CD4-positive, alpha-beta T cell (primary cell): ENCODE measurements at regions not wholly inside any gene's neighbourhood (a gene's known extent, or its start where the extent isn't known, plus 50 kb on each side); places are given as distances from the start of the nearest gene placed in this dataset.
"Not testable (repeated sequence)": the region's sequence is repeated elsewhere in the genome, so short reads cannot be mapped to it uniquely, and the experiment has no call there.

ENCODE experiments used
- ATAC-seq: fragments of 200-7000 bp; cut with Tn5 transposase; one replicate; pipeline ENCODE4 v1.10.0; 2022; ENCODE audit warnings: mild to moderate bottlenecking; ENCODE audit not compliant: poor library complexity
- CTCF ChIA-PET: fragments of 350-600 bp; sonication (Branson Sonifier 250); formaldehyde crosslinking; loops from one replicate; lab custom pipeline; 2021; ENCODE audit warnings: antibody characterized with exemption, inconsistent platforms; lab: Charles Lee
- POLR2A ChIA-PET: fragments of 350-600 bp; sonication (Branson Sonifier 250); formaldehyde crosslinking; loops from one replicate; lab custom pipeline; 2021; ENCODE audit warnings: antibody characterized with exemption, inconsistent platforms; lab: Charles Lee
- DNase-seq, 14 experiments: peaks; one replicate each; pipeline ENCODE4 v3.0.0-alpha.2; 2013 to 2020; ENCODE audit warnings: mixed read lengths in 2 of 14
- H3K27ac ChIP-seq, 2 donors: one replicate each; pipeline versions ENCODE4 v1.5.1 to v1.7.0; 2013; ENCODE audit warnings: low read length in 2 of 2, low read depth in 1 of 2, mild to moderate bottlenecking in 1 of 2
- H3K27me3 ChIP-seq, 2 experiments: 1 replicate in 1 of 2; 2 replicates in 1 of 2; pipeline versions ENCODE4 v1.6.1 to v1.7.0; 2013; ENCODE audit warnings: low read length in 2 of 2, control low read depth in 1 of 2, mild to moderate bottlenecking in 1 of 2, moderate library complexity in 1 of 2; ENCODE audit not compliant: insufficient read depth in 2 of 2, control insufficient read depth in 1 of 2
- H3K36me3 ChIP-seq: one replicate; pipeline ENCODE4 v1.6.1; 2013; ENCODE audit warnings: low read length, control low read depth; ENCODE audit not compliant: insufficient read depth
- H3K4me1 ChIP-seq: one replicate; pipeline ENCODE4 v1.6.1; 2013; ENCODE audit warnings: low read length, control low read depth; ENCODE audit not compliant: insufficient read depth
- H3K4me3 ChIP-seq: one replicate; pipeline ENCODE4 v1.5.1; 2013; ENCODE audit warnings: mild to moderate bottlenecking, low read length, moderate library complexity
- H3K9me3 ChIP-seq, 2 experiments: 1 replicate in 1 of 2; 2 replicates in 1 of 2; pipeline versions ENCODE4 v1.6.1 to v1.7.0; 2013; ENCODE audit warnings: low read length in 2 of 2, mild to moderate bottlenecking in 2 of 2, control low read depth in 1 of 2, moderate library complexity in 1 of 2; ENCODE audit not compliant: control insufficient read depth in 1 of 2, insufficient read depth in 1 of 2
- H3K27ac Mint-ChIP-seq: one replicate; pipeline ENCODE4 v1.8.0; 2020; ENCODE audit warnings: mixed read lengths
- H3K27me3 Mint-ChIP-seq: one replicate; pipeline ENCODE4 v1.8.0; 2021; ENCODE audit warnings: mixed read lengths
- H3K36me3 Mint-ChIP-seq: one replicate; pipeline ENCODE4 v1.8.0; 2021; ENCODE audit warnings: low read depth, mixed read lengths
- H3K4me1 Mint-ChIP-seq: one replicate; pipeline ENCODE4 v1.8.0; 2021; ENCODE audit warnings: low read depth, mixed read lengths
- H3K4me3 Mint-ChIP-seq: one replicate; pipeline ENCODE4 v1.8.0; 2020; ENCODE audit warnings: mild to moderate bottlenecking, mixed read lengths
- H3K9me3 Mint-ChIP-seq: one replicate; pipeline ENCODE4 v1.8.0; 2020; ENCODE audit warnings: mixed read lengths
- intact Hi-C, 2 experiments: fragments of 100-400 bp; cut with DNase I in 1 of 2; cut with micrococcal nuclease in 1 of 2; formaldehyde crosslinking; loops; one replicate each; pipeline versions ENCODE4 v1.15.1 to v1.9.0; 2023 to 2025; cut with DNase I, micrococcal nuclease
- TF ChIP-seq, protein P1 (sequence below): fragments of 200-600 bp; IDR thresholded peaks from one replicate; pipeline ENCODE4 v1.8.0; 2022; ENCODE audit warnings: antibody characterized with exemption, mild to moderate bottlenecking

DNA sequence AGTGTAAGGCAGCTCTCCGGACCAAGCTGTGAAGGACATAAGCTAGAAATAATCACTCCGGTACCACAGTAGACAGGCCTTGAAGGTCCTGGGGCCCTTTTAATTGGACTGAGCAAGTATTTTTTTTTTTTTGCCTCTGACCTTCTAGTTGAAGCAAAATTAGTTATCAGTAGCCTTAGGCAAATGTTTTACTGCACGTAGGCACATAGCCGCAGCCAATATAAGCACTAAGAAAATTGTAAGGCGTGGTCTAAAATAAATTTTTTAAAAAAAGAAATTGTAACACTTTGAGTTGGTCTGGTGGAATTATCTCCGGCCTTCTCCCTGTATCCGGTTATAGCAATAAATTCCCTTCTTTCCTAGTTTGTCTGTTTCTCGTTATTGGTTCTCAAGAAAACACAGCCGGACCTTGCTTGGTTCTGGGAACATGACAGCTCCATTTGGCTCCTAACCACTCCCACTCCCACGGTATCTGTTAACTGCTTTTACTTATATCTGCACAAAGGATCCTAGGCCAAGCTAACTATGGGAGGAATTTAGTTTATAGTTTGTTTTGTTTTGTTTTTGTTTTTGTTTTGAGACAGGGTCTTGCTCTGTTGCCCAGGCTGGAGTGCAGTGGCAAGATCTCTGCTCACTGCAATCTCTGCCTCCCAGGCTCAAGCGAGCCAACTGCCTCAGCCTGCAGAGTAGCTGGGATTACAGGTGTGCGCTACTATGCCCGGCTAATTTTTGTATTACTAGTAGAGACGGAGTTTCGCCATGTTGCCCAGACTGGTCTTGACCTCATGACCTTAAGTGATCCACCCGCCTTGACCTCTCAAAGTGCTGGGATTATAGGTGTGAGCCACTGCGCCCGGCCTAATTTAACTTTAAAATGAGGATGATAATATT lies 124.4 kb upstream of the KIF5B start:
- no peaks in the 10 kb centered on the region for H3K27me3 ChIP-seq
- H3K4me1 ChIP-seq: no peaks in the 10 kb centered on the region
- Mint-ChIP-seq H3K36me3 (no peaks in the 10 kb centered on the region), H3K4me3 (no peak overlapping the region), H3K27me3 (no peaks in the 10 kb centered on the region), H3K4me1 (no peaks in the 10 kb centered on the region), H3K9me3 (no peaks in the 10 kb centered on the region), H3K27ac (no peak overlapping the region)
- no peaks in the 10 kb centered on the region for H3K9me3 ChIP-seq
- no peak for ATAC-seq
- DNase-seq: no peak
- no peaks in the 10 kb centered on the region for H3K36me3 ChIP-seq
- TF ChIP-seq, protein P1, sequence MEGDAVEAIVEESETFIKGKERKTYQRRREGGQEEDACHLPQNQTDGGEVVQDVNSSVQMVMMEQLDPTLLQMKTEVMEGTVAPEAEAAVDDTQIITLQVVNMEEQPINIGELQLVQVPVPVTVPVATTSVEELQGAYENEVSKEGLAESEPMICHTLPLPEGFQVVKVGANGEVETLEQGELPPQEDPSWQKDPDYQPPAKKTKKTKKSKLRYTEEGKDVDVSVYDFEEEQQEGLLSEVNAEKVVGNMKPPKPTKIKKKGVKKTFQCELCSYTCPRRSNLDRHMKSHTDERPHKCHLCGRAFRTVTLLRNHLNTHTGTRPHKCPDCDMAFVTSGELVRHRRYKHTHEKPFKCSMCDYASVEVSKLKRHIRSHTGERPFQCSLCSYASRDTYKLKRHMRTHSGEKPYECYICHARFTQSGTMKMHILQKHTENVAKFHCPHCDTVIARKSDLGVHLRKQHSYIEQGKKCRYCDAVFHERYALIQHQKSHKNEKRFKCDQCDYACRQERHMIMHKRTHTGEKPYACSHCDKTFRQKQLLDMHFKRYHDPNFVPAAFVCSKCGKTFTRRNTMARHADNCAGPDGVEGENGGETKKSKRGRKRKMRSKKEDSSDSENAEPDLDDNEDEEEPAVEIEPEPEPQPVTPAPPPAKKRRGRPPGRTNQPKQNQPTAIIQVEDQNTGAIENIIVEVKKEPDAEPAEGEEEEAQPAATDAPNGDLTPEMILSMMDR: no peak
- intact Hi-C loops: no loop called here
- ChIA-PET CTCF (no interaction called here), POLR2A (no interaction called here)
- H3K4me3 ChIP-seq: no peak overlapping the region
- H3K27ac ChIP-seq: no peak overlapping the region

DNA sequence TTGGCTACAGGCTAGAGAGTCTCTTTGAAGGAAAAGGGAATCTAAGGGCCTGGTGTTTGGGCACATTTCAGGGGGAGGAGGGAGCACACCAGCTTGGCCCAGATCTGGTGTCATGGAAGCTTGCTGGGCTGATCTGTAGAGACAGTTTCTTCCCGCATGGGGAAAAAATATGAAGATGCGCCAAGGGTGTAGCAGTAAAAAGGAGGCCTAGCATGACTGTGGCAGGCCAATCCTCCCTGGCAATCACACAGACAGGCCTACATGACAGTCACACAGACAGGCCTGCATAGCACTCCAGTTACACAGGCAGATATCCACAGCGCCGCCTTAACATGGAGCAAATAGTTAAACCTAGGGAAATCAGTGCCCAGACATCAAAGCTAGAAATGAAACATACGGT lies 123.6 kb upstream of the KIF5B start:
- no peaks in the 10 kb centered on the region for H3K27me3 ChIP-seq
- CTCF ChIA-PET: no interaction called here
- Mint-ChIP-seq H3K4me3 (no peak overlapping the region), H3K4me1 (no peaks in the 10 kb centered on the region), H3K9me3 (no peaks in the 10 kb centered on the region), H3K36me3 (no peaks in the 10 kb centered on the region), H3K27ac (no peak overlapping the region), H3K27me3 (no peaks in the 10 kb centered on the region)
- POLR2A ChIA-PET: no interaction called here
- no peak overlapping the region for H3K4me3 ChIP-seq
- DNase-seq (no peak), ATAC-seq (no peak)
- TF ChIP-seq, protein P1: no peak
- H3K9me3 ChIP-seq: no peaks in the 10 kb centered on the region
- no peaks in the 10 kb centered on the region for H3K36me3 ChIP-seq
- intact Hi-C loops: no loop called here
- no peaks in the 10 kb centered on the region for H3K4me1 ChIP-seq
- no peak overlapping the region for H3K27ac ChIP-seq

DNA sequence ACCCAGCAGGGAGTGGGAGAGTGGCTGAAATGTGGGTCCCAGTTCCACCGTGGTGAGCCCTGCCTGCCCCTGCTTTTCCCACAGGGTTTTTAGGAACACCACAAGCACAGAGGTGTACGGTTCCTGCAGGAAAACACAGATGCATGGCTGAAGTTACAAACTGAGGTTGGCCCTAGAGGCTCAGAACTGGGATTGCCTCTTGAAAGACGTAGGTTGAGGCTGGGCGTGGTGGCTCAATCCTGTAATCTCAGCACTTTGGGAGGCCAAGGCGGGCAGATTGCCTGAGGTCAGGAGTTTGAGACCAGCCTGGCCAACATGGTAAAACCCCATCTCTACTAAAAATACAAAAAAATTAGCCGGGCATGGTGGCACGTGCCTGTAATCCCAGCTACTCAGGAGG lies 121.4 kb upstream of the KIF5B start:
- H3K4me1 Mint-ChIP-seq, intact Hi-C loops, H3K9me3 ChIP-seq, H3K9me3 Mint-ChIP-seq, H3K27ac ChIP-seq, DNase-seq, H3K27ac Mint-ChIP-seq, H3K27me3 ChIP-seq, H3K4me1 ChIP-seq, POLR2A ChIA-PET, H3K4me3 ChIP-seq, H3K27me3 Mint-ChIP-seq, ATAC-seq, H3K4me3 Mint-ChIP-seq, H3K36me3 Mint-ChIP-seq, H3K36me3 ChIP-seq, CTCF ChIA-PET: not testable (repeated sequence)

DNA sequence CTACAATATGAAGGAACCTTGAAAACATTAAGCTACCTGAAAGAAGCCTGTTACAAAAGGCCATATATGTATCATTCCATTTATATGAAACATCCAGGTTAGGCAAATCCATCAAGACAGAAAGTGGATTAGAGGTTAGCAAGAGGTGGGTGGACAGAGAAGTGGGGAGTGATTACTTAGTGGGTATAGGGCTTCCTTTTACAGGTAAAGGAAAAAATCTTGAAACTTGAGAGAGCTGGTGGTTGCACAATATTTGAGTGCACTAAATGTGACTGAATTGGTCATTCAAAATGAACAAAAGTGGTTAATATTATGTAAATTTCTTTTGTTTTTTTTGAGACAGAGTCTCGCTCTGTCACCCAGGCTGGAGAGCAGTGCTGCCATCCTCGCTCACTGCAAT lies 119.4 kb upstream of the KIF5B start:
- CTCF ChIA-PET: no interaction called here
- H3K27ac Mint-ChIP-seq: no peak overlapping the region
- no peak for DNase-seq

More for the DNA sequence above, 119.4 kb upstream of the KIF5B start:
- no peak overlapping the region for H3K4me3 ChIP-seq
- ATAC-seq: no peak
- TF ChIP-seq, protein P1: no peak
- H3K27ac ChIP-seq: no peak overlapping the region
- no peaks in the 10 kb centered on the region for H3K9me3 Mint-ChIP-seq
- intact Hi-C loops: no loop called here
- H3K27me3 ChIP-seq: no peaks in the 10 kb centered on the region
- no peaks in the 10 kb centered on the region for H3K4me1 ChIP-seq
- H3K36me3 Mint-ChIP-seq: no peaks in the 10 kb centered on the region
- H3K9me3 ChIP-seq: no peaks in the 10 kb centered on the region
- H3K4me3 Mint-ChIP-seq: no peak overlapping the region
- H3K36me3 ChIP-seq: no peaks in the 10 kb centered on the region
- H3K27me3 Mint-ChIP-seq: no peaks in the 10 kb centered on the region
- H3K4me1 Mint-ChIP-seq: no peaks in the 10 kb centered on the region
- POLR2A ChIA-PET: no interaction called here
